ENCODE measurements at regions not wholly inside any gene's neighbourhood (a gene's known extent, or its start where the extent isn't known, plus 50 kb on each side); places are given as distances from the start of the nearest gene placed in this dataset.

DNA sequence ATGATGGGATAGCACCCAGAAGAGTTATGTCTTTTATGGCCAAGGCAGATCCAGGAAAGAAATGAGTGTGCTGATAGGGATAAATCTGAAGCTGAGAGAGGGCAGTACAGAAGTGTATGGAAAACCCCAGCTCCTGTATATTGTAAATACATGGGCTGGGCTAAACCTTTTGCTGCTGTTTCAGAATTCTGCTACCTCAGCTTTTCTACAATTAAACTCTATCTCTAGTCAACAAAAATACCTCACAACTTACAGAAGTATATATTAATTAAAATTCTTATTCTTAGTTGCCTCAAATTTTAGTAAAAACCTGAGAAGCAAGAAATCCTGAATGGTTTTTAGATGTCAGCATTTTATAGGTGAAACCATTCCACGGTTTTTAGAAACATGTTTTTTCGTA is 889.5 kb upstream of the NXPH2 start:
- TF ChIP-seq, protein P1, sequence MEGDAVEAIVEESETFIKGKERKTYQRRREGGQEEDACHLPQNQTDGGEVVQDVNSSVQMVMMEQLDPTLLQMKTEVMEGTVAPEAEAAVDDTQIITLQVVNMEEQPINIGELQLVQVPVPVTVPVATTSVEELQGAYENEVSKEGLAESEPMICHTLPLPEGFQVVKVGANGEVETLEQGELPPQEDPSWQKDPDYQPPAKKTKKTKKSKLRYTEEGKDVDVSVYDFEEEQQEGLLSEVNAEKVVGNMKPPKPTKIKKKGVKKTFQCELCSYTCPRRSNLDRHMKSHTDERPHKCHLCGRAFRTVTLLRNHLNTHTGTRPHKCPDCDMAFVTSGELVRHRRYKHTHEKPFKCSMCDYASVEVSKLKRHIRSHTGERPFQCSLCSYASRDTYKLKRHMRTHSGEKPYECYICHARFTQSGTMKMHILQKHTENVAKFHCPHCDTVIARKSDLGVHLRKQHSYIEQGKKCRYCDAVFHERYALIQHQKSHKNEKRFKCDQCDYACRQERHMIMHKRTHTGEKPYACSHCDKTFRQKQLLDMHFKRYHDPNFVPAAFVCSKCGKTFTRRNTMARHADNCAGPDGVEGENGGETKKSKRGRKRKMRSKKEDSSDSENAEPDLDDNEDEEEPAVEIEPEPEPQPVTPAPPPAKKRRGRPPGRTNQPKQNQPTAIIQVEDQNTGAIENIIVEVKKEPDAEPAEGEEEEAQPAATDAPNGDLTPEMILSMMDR (conservative IDR thresholded peaks at IDR 0.05; ENCODE audit: low read depth, low read length) = no peak
- TF ChIP-seq EZH2phosphoT487 (IDR thresholded peaks at IDR 0.05; ENCODE audit: borderline replicate concordance, low read length) (no peak), EZH2 (IDR thresholded peaks at IDR 0.05; ENCODE audit: low read length, unreplicated experiment) (no peak)
- no peaks in the 10 kb centered on the region for H3F3A ChIP-seq (ENCODE audit: low read length, unreplicated experiment)
- H3K9ac ChIP-seq (ENCODE audit: low read length) = no peak overlapping the region
- no peak overlapping the region for H3K27ac ChIP-seq (ENCODE audit: low read length)
- intact Hi-C loops (cut with micrococcal nuclease) = no loop called here
- BruUV-seq (replicated peaks) = no TSS peak
- no peaks in the 10 kb centered on the region for H3K9me2 ChIP-seq (replicated peaks; ENCODE audit: low read length)
- no peaks in the 10 kb centered on the region for H3K79me2 ChIP-seq (ENCODE audit: low read length)
- no peaks in the 10 kb centered on the region for H3K36me3 ChIP-seq (ENCODE audit: low read depth, low read length)
- no peak overlapping the region for H2AFZ ChIP-seq (ENCODE audit: low read length)
- H3K4me2 ChIP-seq (ENCODE audit: low read length) = no peak overlapping the region
- ATAC-seq (no peak), DNase-seq (no peak)
- no peaks in the 10 kb centered on the region for H4K20me1 ChIP-seq (ENCODE audit: low read length)
- H3K9me3 ChIP-seq (ENCODE audit: low read length) = no peaks in the 10 kb centered on the region
- POLR2A ChIA-PET (ENCODE audit: unreplicated experiment) = no interaction called here
- H3K27me3 ChIP-seq (ENCODE audit: low read length) = no peaks in the 10 kb centered on the region
- no peak overlapping the region for H3K4me3 ChIP-seq (ENCODE audit: low read length)
- CTCF ChIA-PET = no interaction called here
- H3K4me1 ChIP-seq (ENCODE audit: insufficient read depth, low read length) = no peaks in the 10 kb centered on the region

DNA sequence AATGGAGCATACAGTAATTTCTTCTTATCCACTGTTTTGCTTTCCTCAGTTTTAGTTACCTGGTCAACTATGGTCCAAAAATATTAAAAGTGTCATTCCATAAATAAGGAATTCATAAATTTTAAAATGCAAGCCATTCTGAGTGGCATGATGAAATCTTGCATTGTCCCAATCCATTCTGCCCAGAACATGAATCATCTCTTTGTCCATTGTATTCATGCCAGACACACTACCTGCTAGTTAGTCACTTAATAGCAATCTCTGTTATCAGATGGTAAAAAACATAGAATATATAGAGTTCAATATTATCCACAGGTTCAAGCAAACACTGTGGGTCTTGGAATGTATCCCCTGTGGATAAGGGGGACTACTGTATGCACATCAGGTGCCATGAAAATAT is 872.2 kb upstream of the NXPH2 start:
- Histone ChIP-seq H3K4me2 (ENCODE audit: low read length) (no peak overlapping the region), H3K79me2 (ENCODE audit: low read length) (no peaks in the 10 kb centered on the region), H3K4me3 (ENCODE audit: low read length) (no peak overlapping the region), H3K4me1 (ENCODE audit: insufficient read depth, low read length) (peaks cover 4% of the 10 kb centered on the region; the same call in 1 of the 2 replicates), H3K9ac (ENCODE audit: low read length) (no peak overlapping the region), H3K36me3 (ENCODE audit: low read depth, low read length) (no peaks in the 10 kb centered on the region), H2AFZ (ENCODE audit: low read length) (no peak overlapping the region), H3K27ac (ENCODE audit: low read length) (no peak overlapping the region), H3K27me3 (ENCODE audit: low read length) (no peaks in the 10 kb centered on the region), H3K9me3 (ENCODE audit: low read length) (no peaks in the 10 kb centered on the region), H4K20me1 (ENCODE audit: low read length) (no peaks in the 10 kb centered on the region), H3K9me2 (replicated peaks; ENCODE audit: low read length) (no peaks in the 10 kb centered on the region), H3F3A (ENCODE audit: low read length, unreplicated experiment) (no peaks in the 10 kb centered on the region)
- intact Hi-C loops (cut with micrococcal nuclease) = no loop called here
- no TSS peak for BruUV-seq (replicated peaks)
- ChIA-PET POLR2A (ENCODE audit: unreplicated experiment) (no interaction called here), CTCF (no interaction called here)
- peak; percentile 69 for DNase-seq
- peak; percentile 98 for ATAC-seq
- TF ChIP-seq EZH2phosphoT487 (IDR thresholded peaks at IDR 0.05; ENCODE audit: borderline replicate concordance, low read length) = no peak
- TF ChIP-seq EZH2 (IDR thresholded peaks at IDR 0.05; ENCODE audit: low read length, unreplicated experiment) = no peak
- TF ChIP-seq, protein P1 (conservative IDR thresholded peaks at IDR 0.05; ENCODE audit: low read depth, low read length) = no peak

GRCh38 chr2:139645617-139646016 is 865.4 kb upstream of the NXPH2 start:
- intact Hi-C loops (cut with micrococcal nuclease) = no loop called here
- Histone ChIP-seq H3K9me3 (ENCODE audit: low read length) (0 out of 2 replicates have a peak, but pooled peaks cover 4% of the 10 kb centered on the region), H3K4me2 (ENCODE audit: low read length) (no peak overlapping the region), H3F3A (ENCODE audit: low read length, unreplicated experiment) (no peaks in the 10 kb centered on the region), H4K20me1 (ENCODE audit: low read length) (no peaks in the 10 kb centered on the region), H3K27me3 (ENCODE audit: low read length) (no peaks in the 10 kb centered on the region), H3K36me3 (ENCODE audit: low read depth, low read length) (no peaks in the 10 kb centered on the region), H3K9ac (ENCODE audit: low read length) (no peak overlapping the region), H3K4me1 (ENCODE audit: insufficient read depth, low read length) (no peaks in the 10 kb centered on the region), H2AFZ (ENCODE audit: low read length) (no peak overlapping the region), H3K9me2 (replicated peaks; ENCODE audit: low read length) (no peaks in the 10 kb centered on the region), H3K4me3 (ENCODE audit: low read length) (no peak overlapping the region), H3K79me2 (ENCODE audit: low read length) (no peaks in the 10 kb centered on the region), H3K27ac (ENCODE audit: low read length) (no peak overlapping the region)
- no peak for DNase-seq
- POLR2A ChIA-PET (ENCODE audit: unreplicated experiment) = no interaction called here
- CTCF ChIA-PET = no interaction called here
- BruUV-seq (replicated peaks) = no TSS peak
- TF ChIP-seq, protein P1 (conservative IDR thresholded peaks at IDR 0.05; ENCODE audit: low read depth, low read length) = no peak
- TF ChIP-seq EZH2 (IDR thresholded peaks at IDR 0.05; ENCODE audit: low read length, unreplicated experiment) (no peak), EZH2phosphoT487 (IDR thresholded peaks at IDR 0.05; ENCODE audit: borderline replicate concordance, low read length) (no peak)
- ATAC-seq = no peak
